ENCODE measurements at regions not wholly inside any gene's neighbourhood (a gene's known extent, or its start where the extent isn't known, plus 50 kb on each side); places are given as distances from the start of the nearest gene placed in this dataset.

- Mint-ChIP-seq H3K4me1 (peaks cover 63% of the 10 kb centered on the region), H3K27ac (peak overlapping the region; percentile 33), H3K9me3 (ENCODE audit: insufficient read depth) (no peaks in the 10 kb centered on the region), H3K4me3 (peak overlapping the region; percentile 73), H3K27me3 (no peaks in the 10 kb centered on the region)
- H3K79me2 ChIP-seq (ENCODE audit: control insufficient read depth, insufficient read depth, low read length), result no peaks in the 10 kb centered on the region
- WGBS (ENCODE audit: insufficient coverage), result 91% methylated on average over 3 of the region's 5 CpGs
- TF ChIP-seq, protein P1, sequence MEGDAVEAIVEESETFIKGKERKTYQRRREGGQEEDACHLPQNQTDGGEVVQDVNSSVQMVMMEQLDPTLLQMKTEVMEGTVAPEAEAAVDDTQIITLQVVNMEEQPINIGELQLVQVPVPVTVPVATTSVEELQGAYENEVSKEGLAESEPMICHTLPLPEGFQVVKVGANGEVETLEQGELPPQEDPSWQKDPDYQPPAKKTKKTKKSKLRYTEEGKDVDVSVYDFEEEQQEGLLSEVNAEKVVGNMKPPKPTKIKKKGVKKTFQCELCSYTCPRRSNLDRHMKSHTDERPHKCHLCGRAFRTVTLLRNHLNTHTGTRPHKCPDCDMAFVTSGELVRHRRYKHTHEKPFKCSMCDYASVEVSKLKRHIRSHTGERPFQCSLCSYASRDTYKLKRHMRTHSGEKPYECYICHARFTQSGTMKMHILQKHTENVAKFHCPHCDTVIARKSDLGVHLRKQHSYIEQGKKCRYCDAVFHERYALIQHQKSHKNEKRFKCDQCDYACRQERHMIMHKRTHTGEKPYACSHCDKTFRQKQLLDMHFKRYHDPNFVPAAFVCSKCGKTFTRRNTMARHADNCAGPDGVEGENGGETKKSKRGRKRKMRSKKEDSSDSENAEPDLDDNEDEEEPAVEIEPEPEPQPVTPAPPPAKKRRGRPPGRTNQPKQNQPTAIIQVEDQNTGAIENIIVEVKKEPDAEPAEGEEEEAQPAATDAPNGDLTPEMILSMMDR (IDR thresholded peaks at IDR 0.05), result no peak
- TF ChIP-seq EZH2 (IDR thresholded peaks at IDR 0.05; ENCODE audit: borderline replicate concordance, insufficient read depth, low read depth, low read length, poor library complexity, severe bottlenecking), result no peak
- H3K4me3 ChIP-seq (ENCODE audit: control extremely low read depth in 1 of 5, extremely low read depth in 1 of 5, insufficient read depth in 1 of 5, low read depth in 2 of 5, low read length in 4 of 5), result no peak overlapping the region
- peaks cover 2 to 7% (median 5%) of the 10 kb centered on the region in 3 donors for H3K9me3 ChIP-seq (ENCODE audit: control extremely low read depth in 1 of 3, control insufficient read depth in 2 of 3, insufficient read depth in 1 of 3, low read length in 2 of 3)
- ChIA-PET CTCF (interaction anchor here (0.6 to 1.1 kb wide), 2 partner anchors 10 to 23 kb away, joined by 3 read pairs; no protein-coding TSS in a partner anchor), POLR2A (interaction anchor here (0.7 kb wide), 2 partner anchors 147 to 257 kb away, joined by 3 to 4 read pairs; partner anchors contain the start of genes NKIRAS1 and RPL15)
- peak overlapping the region; percentile 73 for H3K4me2 ChIP-seq (replicated peaks; ENCODE audit: low read depth, low read length, poor library complexity, severe bottlenecking)
- peak overlapping the region; percentile 75 to 83 for H3K27ac ChIP-seq (ENCODE audit: low read length in 2 of 2)
- H3K4me1 ChIP-seq (ENCODE audit: control insufficient read depth in 2 of 2, insufficient read depth in 2 of 2, low read length in 2 of 2), result peaks cover 50 to 58% of the 10 kb centered on the region in 2 donors
- no peak overlapping the region for H3K9ac ChIP-seq (ENCODE audit: low read length)
- no peaks in the 10 kb centered on the region for H4K20me1 ChIP-seq (ENCODE audit: control insufficient read depth, insufficient read depth, low read length, poor library complexity, severe bottlenecking)
- no peak for ATAC-seq (ENCODE audit: low read depth)
- H3K27me3 ChIP-seq (replicated peaks in 1 of 4; ENCODE audit: control extremely low read depth in 1 of 4, control insufficient read depth in 3 of 4, insufficient read depth in 4 of 4, low read length in 3 of 4), result no peaks in the 10 kb centered on the region
- H2AFZ ChIP-seq (ENCODE audit: insufficient read depth, low read depth, low read length, poor library complexity, severe bottlenecking), result peak overlapping the region; percentile 58
- DNase-seq, result no peak
- no peaks in the 10 kb centered on the region for H3K36me3 ChIP-seq (replicated peaks in 1 of 2; ENCODE audit: control extremely low read depth in 1 of 2, control insufficient read depth in 1 of 2, extremely low read depth in 1 of 2, insufficient read depth in 2 of 2, low read length in 1 of 2)
- intact Hi-C loops (cut with micrococcal nuclease), result loop anchor here (10.0 kb wide), 2 partner anchors 145 to 455 kb away; partner anchors contain the start of genes UBE2E1 and UBE2E2
Observed at GRCh38 chr3:23659840-23660430, 145.8 kb upstream of the UBE2E1 start.

- H2AFZ ChIP-seq (ENCODE audit: insufficient read depth, low read depth, low read length, poor library complexity, severe bottlenecking), result peak overlapping the region; percentile 29
- peak overlapping the region; percentile 61 for H3K4me3 Mint-ChIP-seq
- ATAC-seq (ENCODE audit: low read depth) (no peak), DNase-seq (no peak)
- H3K27ac Mint-ChIP-seq, result peak overlapping the region; percentile 26
- no peaks in the 10 kb centered on the region for H3K79me2 ChIP-seq (ENCODE audit: control insufficient read depth, insufficient read depth, low read length)
- H3K4me1 Mint-ChIP-seq, result peaks cover 55% of the 10 kb centered on the region
- peak overlapping the region; percentile 33 for H3K9ac ChIP-seq (ENCODE audit: low read length)
- no peaks in the 10 kb centered on the region for H3K27me3 ChIP-seq (replicated peaks in 1 of 4; ENCODE audit: control extremely low read depth in 1 of 4, control insufficient read depth in 3 of 4, insufficient read depth in 4 of 4, low read length in 3 of 4)
- no peak overlapping the region for H3K27ac ChIP-seq (ENCODE audit: low read length in 2 of 2)
- intact Hi-C loops (cut with micrococcal nuclease), result loop anchor here (10.0 kb wide), 1 partner anchor 457 kb away; the partner anchor contains the start of gene UBE2E2
- 37% methylated on average over 8 of the region's 9 CpGs for WGBS (ENCODE audit: insufficient coverage)
- peaks cover 0 to 1% (median 0%) of the 10 kb centered on the region in 3 donors for H3K9me3 ChIP-seq (ENCODE audit: control extremely low read depth in 1 of 3, control insufficient read depth in 2 of 3, insufficient read depth in 1 of 3, low read length in 2 of 3)
- TF ChIP-seq EZH2 (IDR thresholded peaks at IDR 0.05; ENCODE audit: borderline replicate concordance, insufficient read depth, low read depth, low read length, poor library complexity, severe bottlenecking), result no peak
- TF ChIP-seq, protein P1 (IDR thresholded peaks at IDR 0.05), result no peak
- no peaks in the 10 kb centered on the region for H3K36me3 ChIP-seq (replicated peaks in 1 of 2; ENCODE audit: control extremely low read depth in 1 of 2, control insufficient read depth in 1 of 2, extremely low read depth in 1 of 2, insufficient read depth in 2 of 2, low read length in 1 of 2)
- ChIA-PET CTCF (no interaction called here), POLR2A (interaction anchor here (0.6 kb wide), 1 partner anchor 439 kb away, joined by 4 read pairs; no protein-coding TSS in a partner anchor)
- no peaks in the 10 kb centered on the region for H3K9me3 Mint-ChIP-seq (ENCODE audit: insufficient read depth)
- no peaks in the 10 kb centered on the region for H3K27me3 Mint-ChIP-seq
- H4K20me1 ChIP-seq (ENCODE audit: control insufficient read depth, insufficient read depth, low read length, poor library complexity, severe bottlenecking), result no peaks in the 10 kb centered on the region
- peak overlapping the region in 1 of 5 experiments; percentile 22 for H3K4me3 ChIP-seq (ENCODE audit: control extremely low read depth in 1 of 5, extremely low read depth in 1 of 5, insufficient read depth in 1 of 5, low read depth in 2 of 5, low read length in 4 of 5)
- H3K4me2 ChIP-seq (replicated peaks; ENCODE audit: low read depth, low read length, poor library complexity, severe bottlenecking), result peak overlapping the region; percentile 47
- H3K4me1 ChIP-seq (ENCODE audit: control insufficient read depth in 2 of 2, insufficient read depth in 2 of 2, low read length in 2 of 2), result peaks cover 50 to 57% of the 10 kb centered on the region in 2 donors
Observed at GRCh38 chr3:23662079-23662617, 143.6 kb upstream of the UBE2E1 start.

All from B cell (primary cell).